K562 (cell line): ENCODE measurements at regions not wholly inside any gene's neighbourhood (a gene's known extent, or its start where the extent isn't known, plus 50 kb on each side); places are given as distances from the start of the nearest gene placed in this dataset.

Source experiments
- ATAC-seq: fragments of 200-7000 bp; cut with Tn5 transposase; 3 replicates; pipeline ENCODE4 v1.9.1; 2020; ENCODE audit warnings: moderate library complexity
- BruUV-seq: library from RNA; stranded (reverse); fragments of 400-500 nt; replicated peaks from 2 replicates; lab custom pipeline; 2021; lab: Mats Ljungman, UMichigan
- CTCF ChIA-PET: fragments of 300-600 bp; formaldehyde crosslinking; extraction: SDS; loops from one replicate; lab custom pipeline; 2021; ENCODE audit warnings: low intra/inter-chr PET ratio; lab: Yijun Ruan, JAX
- POLR2A ChIA-PET: fragments of 300-600, 350-650 bp; sonication (Branson Sonifier 250); formaldehyde crosslinking; extraction: SDS; loops from one replicate; lab custom pipeline; 2021; ENCODE audit warnings: antibody characterized with exemption, inconsistent platforms; lab: Yijun Ruan, JAX
- DNase-seq, 4 experiments: peaks; one replicate each; pipeline versions ENCODE4 v3.0.0 to v3.0.0-alpha.2; 2011 to 2018; ENCODE audit warnings: low spot score in 3 of 4, mixed read lengths in 3 of 4; ENCODE audit errors: extremely low read depth in 1 of 4
- FAIRE-seq: peaks from 2 replicates; lab custom pipeline; 2011; peaks lifted over from hg19 to GRCh38; lab: Jason Lieb, UNC
- H2AFZ ChIP-seq: 2 replicates; pipeline ENCODE4 v1.6.0; 2011; ENCODE audit warnings: low read depth, low read length, control low read depth, inconsistent platforms
- H3K27ac ChIP-seq: fragments of 200-600 bp; 3 replicates; pipeline ENCODE4 v1.8.0; 2011; ENCODE audit warnings: low read depth, mild to moderate bottlenecking, control low read depth, inconsistent platforms, low read length, moderate library complexity, mixed read lengths; ENCODE audit errors: extremely low read depth
- H3K27me3 ChIP-seq, 2 experiments: fragments of 300-600 bp in 1 of 2; 2 replicates in 1 of 2; 3 replicates in 1 of 2; pipeline versions ENCODE4 v1.6.0 to v1.8.0; 2011; ENCODE audit warnings: inconsistent platforms in 2 of 2, low read length in 2 of 2, mild to moderate bottlenecking in 1 of 2, mixed read lengths in 1 of 2, moderate library complexity in 1 of 2; ENCODE audit not compliant: control insufficient read depth in 2 of 2, insufficient read depth in 2 of 2
- H3K36me3 ChIP-seq: fragments of 300-600 bp; 3 replicates; pipeline ENCODE4 v1.8.0; 2011; ENCODE audit warnings: mild to moderate bottlenecking, low read length, inconsistent platforms; ENCODE audit not compliant: control insufficient read depth, insufficient read depth
- H3K4me1 ChIP-seq, 2 experiments: fragments of 200-600 bp in 1 of 2; replicated peaks in 1 of 2; 2 replicates in 1 of 2; 3 replicates in 1 of 2; pipeline versions ENCODE4 v1.5.1 to v1.8.0; 2011; ENCODE audit warnings: inconsistent platforms in 2 of 2, low read length in 2 of 2, mild to moderate bottlenecking in 1 of 2, mixed read lengths in 1 of 2, moderate library complexity in 1 of 2; ENCODE audit not compliant: control insufficient read depth in 2 of 2, insufficient read depth in 2 of 2
- H3K4me2 ChIP-seq: 2 replicates; pipeline ENCODE4 v1.6.1; 2011; ENCODE audit warnings: low read length, control low read depth, inconsistent platforms, mixed read lengths; ENCODE audit not compliant: insufficient read depth
- H3K4me3 ChIP-seq: fragments of 200-600 bp; sonication (generic), shearing (Covaris generic); 2 replicates; pipeline ENCODE4 v1.5.1; 2016; ENCODE audit warnings: control low read depth, inconsistent platforms
- H3K79me2 ChIP-seq: fragments of 200-600 bp; 3 replicates; pipeline ENCODE4 v1.8.0; 2011; ENCODE audit warnings: low read length, inconsistent platforms; ENCODE audit not compliant: control insufficient read depth, insufficient read depth
- H3K9ac ChIP-seq, 2 experiments: 2 replicates each; pipeline versions ENCODE4 v1.6.0 to v1.6.1; 2011; ENCODE audit warnings: low read depth in 2 of 2, low read length in 2 of 2, control low read depth in 1 of 2, inconsistent platforms in 1 of 2, mild to moderate bottlenecking in 1 of 2, mixed read lengths in 1 of 2; ENCODE audit not compliant: insufficient read depth in 1 of 2
- H3K9me1 ChIP-seq: one replicate; pipeline ENCODE4 v1.6.0; 2011; ENCODE audit warnings: inconsistent platforms, mild to moderate bottlenecking, low read length, moderate library complexity; ENCODE audit not compliant: control insufficient read depth, insufficient read depth
- H3K9me3 ChIP-seq: replicated peaks from 2 replicates; pipeline ENCODE4 v1.5.1; 2011; ENCODE audit warnings: low read depth, low read length, inconsistent platforms; ENCODE audit not compliant: control insufficient read depth, insufficient read depth
- H4K20me1 ChIP-seq: replicated peaks from 2 replicates; pipeline ENCODE4 v1.6.1; 2011; ENCODE audit warnings: low read length, inconsistent platforms, mixed read lengths; ENCODE audit not compliant: control insufficient read depth, insufficient read depth
- CBX3 ChIP-seq, 2 experiments: IDR thresholded peaks; 1 replicate in 1 of 2; 2 replicates in 1 of 2; pipeline ENCODE4 v1.6.1; 2012; ENCODE audit warnings: inconsistent platforms in 2 of 2, low read length in 2 of 2, borderline replicate concordance in 1 of 2, control low read depth in 1 of 2
- EP400 ChIP-seq: fragments of 450-650 bp; IDR thresholded peaks from 2 replicates; pipeline ENCODE4 v1.6.1; 2017; ENCODE audit warnings: antibody characterized with exemption, mild to moderate bottlenecking, moderate library complexity
- ERF ChIP-seq: fragments of 450-650 bp; formaldehyde crosslinking; IDR thresholded peaks from 2 replicates; pipeline ENCODE4 v1.4.0; 2020; ENCODE audit warnings: mild to moderate bottlenecking, mixed read lengths
- KDM1A ChIP-seq, 2 experiments: fragments of 450-650 bp; IDR thresholded peaks; 2 replicates each; pipeline ENCODE4 v1.6.1; 2016; ENCODE audit warnings: mild to moderate bottlenecking in 2 of 2
- KLF1 ChIP-seq: fragments of 450-650 bp; IDR thresholded peaks from 2 replicates; pipeline ENCODE4 v1.6.1; 2016; ENCODE audit warnings: missing genetic modification characterization, missing compliant biosample characterization
- RFX7 ChIP-seq: fragments of 250-450 bp; sonication (Bioruptor Pico); IDR thresholded peaks from 2 replicates; pipeline ENCODE4 v1.5.1; 2021; ENCODE audit warnings: mild to moderate bottlenecking
- SNIP1 ChIP-seq: fragments of 450-650 bp; IDR thresholded peaks from 2 replicates; pipeline ENCODE4 v1.7.1; 2017; ENCODE audit warnings: low read depth, mild to moderate bottlenecking
- SOX6 ChIP-seq: fragments of 450-650 bp; IDR thresholded peaks from 2 replicates; pipeline ENCODE4 v1.6.1; 2014; ENCODE audit warnings: mild to moderate bottlenecking
- TAF7 ChIP-seq: fragments of 450-650 bp; IDR thresholded peaks from 2 replicates; pipeline ENCODE4 v1.6.1; 2016; ENCODE audit warnings: missing genetic modification characterization, missing compliant biosample characterization
- ZFP30 ChIP-seq: fragments of 250-450 bp; sonication (Bioruptor Pico); IDR thresholded peaks from 2 replicates; pipeline ENCODE4 v1.8.0; 2022; ENCODE audit warnings: moderate library complexity, mild to moderate bottlenecking, inconsistent platforms, borderline replicate concordance
- WGBS: fragments of 100-300 bp; shearing (Covaris generic); methylation state at CpG from one replicate; pipeline ENCODE4 v1.1.6; 2016; ENCODE audit warnings: low coverage, mixed read lengths; ENCODE audit not compliant: insufficient coverage; ENCODE audit errors: missing lambda C conversion rate; 5-methylcytosine and 5-hydroxymethylcytosine counted together
- in situ Hi-C: fragments of 300-500 bp; cut with MboI; formaldehyde crosslinking; loops from 4 replicates; pipeline ENCODE4 v1.15.0; 2018; ENCODE audit warnings: inconsistent platforms, mixed read lengths
- intact Hi-C: fragments of 100-400 bp; cut with micrococcal nuclease; formaldehyde crosslinking; loops from 2 replicates; pipeline ENCODE4 v1.14.2; 2022

DNA sequence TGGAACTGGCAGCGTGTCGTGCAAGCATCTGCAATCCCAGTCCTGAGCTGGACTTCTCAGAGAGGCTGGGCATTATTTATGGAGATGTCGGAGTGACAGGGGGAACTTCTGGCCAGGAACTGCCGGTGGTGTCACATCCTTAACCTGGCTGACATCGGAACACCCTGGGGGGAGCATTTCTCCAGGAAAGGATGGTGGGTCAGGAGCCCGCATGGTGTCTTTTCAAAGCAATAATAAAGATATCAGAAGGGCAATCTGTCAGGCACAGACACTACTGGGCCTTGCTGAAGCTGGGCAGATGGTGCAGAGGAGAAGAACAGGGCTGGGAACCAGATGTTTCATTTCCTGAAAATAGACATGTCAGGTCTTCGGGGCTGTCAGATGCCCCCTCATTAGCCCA lies 133.5 kb downstream of the WNT7A start:
- DNase-seq, result no peak
- Histone ChIP-seq H3K9me3 (no peaks in the 10 kb centered on the region), H4K20me1 (no peaks in the 10 kb centered on the region; the same call in 1 of the 2 replicates), H3K79me2 (no peaks in the 10 kb centered on the region), H2AFZ (no peak overlapping the region), H3K9me1 (no peaks in the 10 kb centered on the region), H3K4me1 (no peaks in the 10 kb centered on the region), H3K36me3 (no peaks in the 10 kb centered on the region), H3K27ac (no peak overlapping the region), H3K4me2 (no peak overlapping the region), H3K9ac (no peak overlapping the region), H3K27me3 (peaks cover 2 to 32% of the 10 kb centered on the region in 2 experiments; a peak in 4 of 5 replicates), H3K4me3 (no peak overlapping the region)
- BruUV-seq, result no TSS peak
- TF ChIP-seq ZFP30 (no peak), SOX6 (no peak), KLF1 (tag) (no peak), TAF7 (tag) (no peak), CBX3 (IDR thresholded peaks at IDR 0.05; ENCODE audit: borderline replicate concordance in 1 of 2, low read length in 2 of 2) (no peak), KDM1A (IDR thresholded peaks at IDR 0.05) (no peak), RFX7 (CRISPR knock-in tag) (no peak), SNIP1 (no peak), EP400 (no peak), ERF (CRISPR knock-in tag) (no peak)
- ChIA-PET CTCF (no interaction called here), POLR2A (interaction anchor here (0.7 to 1.2 kb wide), 2 partner anchors 20 to 24 kb away, joined by 3 to 4 read pairs; no protein-coding TSS in a partner anchor)
- WGBS, result 1% methylated on average over 7 of the region's 7 CpGs
- intact Hi-C loops (no loop called here), in situ Hi-C loops (no loop called here)
- FAIRE-seq, result no peak
- ATAC-seq, result no peak
